GM13977 (cell line): ENCODE measurements at regions not wholly inside any gene's neighbourhood (a gene's known extent, or its start where the extent isn't known, plus 50 kb on each side); places are given as distances from the start of the nearest gene placed in this dataset.
"Not testable (repeated sequence)": the region's sequence is repeated elsewhere in the genome, so short reads cannot be mapped to it uniquely, and the experiment has no call there.

Source experiments
- DNase-seq: peaks from one replicate; pipeline ENCODE4 v3.0.0; 2012; ENCODE audit warnings: low spot score
- CTCF ChIP-seq: IDR thresholded peaks from 2 replicates; pipeline ENCODE4 v1.5.1; 2012; ENCODE audit warnings: mild to moderate bottlenecking, control low read depth; ENCODE audit not compliant: insufficient read depth; ENCODE audit errors: extremely low read depth, missing control alignments
- in situ Hi-C: fragments of 300-500 bp; cut with MboI; formaldehyde crosslinking; loops from one replicate; pipeline ENCODE4 v1.12.0; 2022; ENCODE audit warnings: low sequenced_read_pairs, low pct_unique_long_range_greater_than_20kb, mixed read lengths, inconsistent platforms; ENCODE audit not compliant: unreplicated experiment

GRCh38 chr5:90325093-90325492 lies 84.5 kb downstream of the CETN3 start:
- in situ Hi-C loops = no loop called here
- no peak for TF ChIP-seq CTCF
- DNase-seq = no peak

GRCh38 chr5:90320348-90320747 lies 89.2 kb downstream of the CETN3 start:
- in situ Hi-C loops, DNase-seq: not testable (repeated sequence)

GRCh38 chr5:90312027-90312426 lies 97.5 kb downstream of the CETN3 start:
- in situ Hi-C loops = no loop called here
- no peak for DNase-seq
- no peak for TF ChIP-seq CTCF

- no peak for TF ChIP-seq CTCF
- DNase-seq = no peak
Measured at GRCh38 chr5:90311401-90311800, 98.2 kb downstream of the CETN3 start.

GRCh38 chr5:90308787-90309585 lies 100.6 kb downstream of the CETN3 start:
- in situ Hi-C loops = no loop called here
- no peak for DNase-seq
- TF ChIP-seq CTCF = no peak

More at GRCh38 chr5:90311401-90311800, 98.2 kb downstream of the CETN3 start:
- in situ Hi-C loops = no loop called here

- TF ChIP-seq CTCF = no peak
- in situ Hi-C loops = no loop called here
- no peak for DNase-seq
Measured at GRCh38 chr5:90307782-90308181, 101.8 kb downstream of the CETN3 start.

- in situ Hi-C loops = no loop called here
- DNase-seq = no peak
- TF ChIP-seq CTCF = no peak
Measured at GRCh38 chr5:90307322-90307721, 102.2 kb downstream of the CETN3 start.
